ENCODE measurements at regions not wholly inside any gene's neighbourhood (a gene's known extent, or its start where the extent isn't known, plus 50 kb on each side); places are given as distances from the start of the nearest gene placed in this dataset.

- TF ChIP-seq SP1 (IDR thresholded peaks at IDR 0.05; ENCODE audit: low read depth, low read length) (no peak), RXRA (IDR thresholded peaks at IDR 0.05; ENCODE audit: insufficient read depth, low read depth, low read length) (no peak), BACH1 (IDR thresholded peaks at IDR 0.05; ENCODE audit: low read length) (no peak), SP2 (IDR thresholded peaks at IDR 0.05; ENCODE audit: low read length) (no peak), CTCF (IDR thresholded peaks at IDR 0.05; ENCODE audit: control extremely low read depth in 1 of 3, insufficient read depth in 1 of 3, low read depth in 1 of 3, low read length in 3 of 3) (no peak)
Measured at GRCh38 chr18:56455874-56456273, 182.5 kb downstream of the TXNL1 start (continued).

All from H1 (cell line).